GM11168 (cell line): ENCODE measurements at regions not wholly inside any gene's neighbourhood (a gene's known extent, or its start where the extent isn't known, plus 50 kb on each side); places are given as distances from the start of the nearest gene placed in this dataset.

Experiments
- in situ Hi-C: fragments of 300-500 bp; cut with MboI; formaldehyde crosslinking; loops from one replicate; pipeline ENCODE4 v1.12.0; 2022; ENCODE audit warnings: low sequenced_read_pairs; ENCODE audit not compliant: unreplicated experiment

DNA sequence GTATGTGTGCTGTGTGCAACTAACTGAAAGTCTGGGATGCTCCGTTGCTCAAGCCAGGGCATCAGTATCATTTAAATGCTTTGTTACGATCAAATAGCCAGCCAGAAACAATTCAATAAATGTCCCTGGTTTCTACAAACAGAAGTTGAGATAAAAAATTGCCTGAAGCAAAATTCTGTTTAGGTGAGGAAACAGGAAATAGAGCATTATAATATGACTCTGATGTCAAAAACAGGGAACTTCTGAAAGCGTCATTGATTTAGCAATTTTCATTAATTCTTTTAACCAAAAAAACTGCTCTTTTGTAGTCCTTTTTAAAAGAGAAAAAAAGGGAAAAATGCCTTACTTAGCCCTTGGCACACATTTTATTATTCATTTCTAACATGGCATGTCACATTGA lies 174.7 kb downstream of the POTEB3 start:
- in situ Hi-C loops = loop anchor here (10.0 to 25.0 kb wide), 2 partner anchors 601 to 1097 kb away; no protein-coding TSS in a partner anchor

- in situ Hi-C loops = loop anchor here (10.0 to 25.0 kb wide), 2 partner anchors 598 to 1099 kb away; no protein-coding TSS in a partner anchor
Observed at GRCh38 chr15:21262851-21263425, 177.4 kb downstream of the POTEB3 start.

GRCh38 chr15:21261965-21262850 lies 178.1 kb downstream of the POTEB3 start:
- in situ Hi-C loops = loop anchor here (10.0 to 25.0 kb wide), 2 partner anchors 597 to 1100 kb away; no protein-coding TSS in a partner anchor

DNA sequence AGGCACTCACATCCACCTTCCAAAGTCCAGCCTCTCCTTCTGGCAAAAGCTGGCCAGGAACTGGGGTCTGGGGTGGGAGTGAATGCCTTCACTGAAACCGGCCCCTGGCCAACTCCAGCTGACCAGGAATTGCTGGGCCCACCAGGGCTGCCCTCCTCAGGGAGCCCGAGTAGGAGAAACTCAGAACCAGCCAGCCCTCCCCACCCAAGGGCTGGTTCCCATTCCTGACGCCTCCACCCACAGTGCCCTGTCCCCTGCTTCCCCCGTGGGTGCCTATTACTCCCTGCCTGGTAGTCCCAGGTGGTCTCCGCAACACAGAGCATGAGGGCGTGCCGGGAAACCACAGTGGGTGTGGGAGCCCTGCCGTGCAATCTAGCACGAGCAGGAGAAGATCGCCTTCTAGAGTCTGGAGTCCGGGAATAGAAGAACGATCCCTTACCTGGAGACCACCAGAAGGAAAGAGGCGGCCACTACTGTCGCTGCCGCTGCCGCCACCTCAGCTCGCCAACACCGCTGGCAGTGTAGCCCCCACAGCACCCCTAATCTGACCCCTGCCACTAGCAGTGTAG lies 178.8 kb downstream of the POTEB3 start:
- in situ Hi-C loops = loop anchor here (10.0 to 25.0 kb wide), 2 partner anchors 597 to 1101 kb away; no protein-coding TSS in a partner anchor

GRCh38 chr15:21260966-21261395 lies 179.3 kb downstream of the POTEB3 start:
- in situ Hi-C loops = loop anchor here (10.0 to 25.0 kb wide), 2 partner anchors 596 to 1101 kb away; no protein-coding TSS in a partner anchor

DNA sequence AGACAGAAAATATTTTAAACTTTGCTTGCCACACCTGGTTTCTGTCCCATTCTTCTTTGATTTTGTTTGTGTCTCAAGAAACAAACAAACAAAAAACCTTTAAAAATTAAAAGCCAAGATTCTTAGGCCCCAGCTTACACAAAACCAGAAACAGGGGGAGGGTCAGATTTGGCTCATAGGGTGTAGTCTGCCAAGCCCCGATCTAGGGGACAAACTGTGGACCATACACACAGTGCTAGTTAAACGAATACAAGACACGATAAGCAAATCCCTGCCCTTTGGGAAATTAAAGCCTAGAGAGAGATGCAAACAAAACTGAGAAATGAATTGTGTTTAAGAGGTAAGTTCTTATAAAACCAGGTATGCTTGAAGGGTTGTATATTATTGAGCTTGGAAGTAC lies 181.7 kb downstream of the POTEB3 start:
- in situ Hi-C loops = loop anchor here (25.0 kb wide), 1 partner anchor 1104 kb away; no protein-coding TSS in a partner anchor

DNA sequence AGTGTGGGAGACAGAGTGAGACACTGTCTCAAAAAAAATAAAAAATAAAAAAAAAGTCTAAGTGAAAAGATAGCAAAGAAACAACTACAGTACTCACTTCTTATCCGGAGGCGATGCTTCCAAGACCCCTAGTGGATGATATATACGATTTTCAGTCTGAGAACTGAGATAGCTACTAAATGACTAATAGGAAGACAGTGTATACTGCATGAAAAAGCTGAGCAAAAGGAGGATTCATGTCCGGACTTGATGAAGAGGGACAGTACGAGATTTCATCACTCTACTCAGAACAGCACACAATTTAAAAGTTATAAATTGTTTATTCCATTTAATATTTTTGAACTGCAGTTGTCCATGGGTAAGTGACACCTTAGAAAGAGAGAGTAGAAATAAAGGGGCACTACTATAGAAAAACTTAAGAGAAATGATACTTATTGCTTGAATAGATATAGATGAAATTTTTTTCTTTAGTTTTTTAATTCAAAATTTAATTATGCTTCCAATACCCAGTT lies 190.7 kb downstream of the POTEB3 start:
- in situ Hi-C loops = loop anchor here (25.0 kb wide), 1 partner anchor 1113 kb away; no protein-coding TSS in a partner anchor
